ENCODE measurements at regions not wholly inside any gene's neighbourhood (a gene's known extent, or its start where the extent isn't known, plus 50 kb on each side); places are given as distances from the start of the nearest gene placed in this dataset.

- Histone ChIP-seq H3K9me3 (ENCODE audit: control insufficient read depth, insufficient read depth, low read depth, low read length) (0 out of 2 replicates have a peak, but pooled peaks cover 2% of the 10 kb centered on the region), H3K36me3 (ENCODE audit: control insufficient read depth in 2 of 2, insufficient read depth in 1 of 2, low read length in 2 of 2) (no peaks in the 10 kb centered on the region), H3K4me1 (ENCODE audit: control insufficient read depth, insufficient read depth, low read length) (no peaks in the 10 kb centered on the region), H3K27ac (ENCODE audit: extremely low read depth, low read depth, low read length) (no peak overlapping the region), H3K4me3 (ENCODE audit: low read depth, low read length) (no peak overlapping the region)
- POLR2A ChIA-PET = no interaction called here
- TF ChIP-seq MYNN (tag by site-specific recombination; IDR thresholded peaks at IDR 0.05; ENCODE audit: borderline replicate concordance) (no peak), ZNF585B (tag by site-specific recombination; IDR thresholded peaks at IDR 0.05) (no peak), ZBTB8A (tag by site-specific recombination; IDR thresholded peaks at IDR 0.05) (no peak), ZBTB1 (tag by site-specific recombination; IDR thresholded peaks at IDR 0.05) (no peak), ZNF626 (tag by site-specific recombination; IDR thresholded peaks at IDR 0.05) (no peak), HIC1 (tag by site-specific recombination; IDR thresholded peaks at IDR 0.05) (no peak), WT1 (tag by site-specific recombination; IDR thresholded peaks at IDR 0.05) (no peak), HOXA7 (CRISPR knock-in tag; IDR thresholded peaks at IDR 0.05; ENCODE audit: borderline replicate concordance) (no peak), ZNF292 (tag by site-specific recombination; IDR thresholded peaks at IDR 0.05; ENCODE audit: borderline replicate concordance, low read depth) (no peak), ZNF670 (tag by site-specific recombination; IDR thresholded peaks at IDR 0.05; ENCODE audit: low read depth) (no peak)
- CTCF ChIA-PET = no interaction called here
These were observed 592.9 kb downstream of the ZNF608 start for GRCh38 chr5:124153588-124153987.

- TF ChIP-seq ZNF514 (tag by site-specific recombination; IDR thresholded peaks at IDR 0.05) (no peak), ZNF510 (tag by site-specific recombination; IDR thresholded peaks at IDR 0.05; ENCODE audit: insufficient replicate concordance) (no peak), ZNF132 (tag by site-specific recombination; IDR thresholded peaks at IDR 0.05; ENCODE audit: borderline replicate concordance) (no peak), ZNF398 (tag by site-specific recombination; IDR thresholded peaks at IDR 0.05) (no peak), ZNF221 (tag by site-specific recombination; IDR thresholded peaks at IDR 0.05; ENCODE audit: borderline replicate concordance) (no peak), ZNF433 (tag by site-specific recombination; IDR thresholded peaks at IDR 0.05; ENCODE audit: low read depth) (no peak), OSR2 (tag by site-specific recombination; IDR thresholded peaks at IDR 0.05) (no peak), ZSCAN5A (tag by site-specific recombination; IDR thresholded peaks at IDR 0.05) (no peak), ZBTB49 (tag by site-specific recombination; IDR thresholded peaks at IDR 0.05; ENCODE audit: low read depth) (no peak)
- H3K9me3 ChIP-seq (ENCODE audit: control insufficient read depth, insufficient read depth, low read depth, low read length) = no peaks in the 10 kb centered on the region
- no peak overlapping the region for H3K4me3 ChIP-seq (ENCODE audit: low read depth, low read length)
- POLR2A ChIA-PET = no interaction called here
- no peaks in the 10 kb centered on the region for H3K4me1 ChIP-seq (ENCODE audit: control insufficient read depth, insufficient read depth, low read length)
- H3K36me3 ChIP-seq (ENCODE audit: control insufficient read depth in 2 of 2, insufficient read depth in 1 of 2, low read length in 2 of 2) = no peaks in the 10 kb centered on the region
- no peak overlapping the region for H3K27ac ChIP-seq (ENCODE audit: extremely low read depth, low read depth, low read length)
- CTCF ChIA-PET = no interaction called here
These were observed 597.9 kb downstream of the ZNF608 start for GRCh38 chr5:124148574-124148973.

Measured in HEK293 (cell line).